ENCODE measurements at regions not wholly inside any gene's neighbourhood (a gene's known extent, or its start where the extent isn't known, plus 50 kb on each side); places are given as distances from the start of the nearest gene placed in this dataset.

DNA sequence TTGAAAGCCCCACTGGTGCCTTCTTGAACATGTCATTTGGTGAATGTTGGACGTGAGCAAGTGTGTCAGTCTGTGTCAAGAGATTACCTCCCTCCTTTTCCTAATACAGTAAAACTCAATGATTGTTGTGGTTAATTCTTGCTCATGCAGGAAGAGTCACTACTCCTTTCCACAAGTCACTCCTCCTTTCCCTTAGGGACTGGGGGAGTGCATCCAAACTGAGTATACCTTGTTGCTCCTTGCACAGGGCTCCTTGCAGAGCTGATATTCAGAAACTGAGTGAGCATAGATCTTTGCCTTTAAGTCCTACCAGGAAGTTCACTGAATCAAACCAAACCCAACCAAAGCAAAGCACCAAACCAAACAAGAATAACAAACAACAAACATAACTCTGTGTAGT lies 63.9 kb downstream of the GPR50 start:
- TF ChIP-seq CTCF (conservative IDR thresholded peaks at IDR 0.05), result no peak
- no peak for TF ChIP-seq EZH2 (IDR thresholded peaks at IDR 0.05; ENCODE audit: low read depth)

All from PC-9 (cell line).